ENCODE measurements at regions not wholly inside any gene's neighbourhood (a gene's known extent, or its start where the extent isn't known, plus 50 kb on each side); places are given as distances from the start of the nearest gene placed in this dataset.

- no peak for TF ChIP-seq CSRNP3 (CRISPR knock-in tag; IDR thresholded peaks at IDR 0.05)
Measured at GRCh38 chr10:8337332-8337651, 282.8 kb downstream of the GATA3 start (continued).

- no peak for ATAC-seq
- TF ChIP-seq POU6F1 (CRISPR knock-in tag; IDR thresholded peaks at IDR 0.05; ENCODE audit: borderline replicate concordance, low read depth) (no peak), ZFP3 (CRISPR knock-in tag; IDR thresholded peaks at IDR 0.05) (no peak), ISL1 (CRISPR knock-in tag; IDR thresholded peaks at IDR 0.05) (no peak), PATZ1 (CRISPR knock-in tag; IDR thresholded peaks at IDR 0.05; ENCODE audit: borderline replicate concordance) (no peak), ZC3H10 (CRISPR knock-in tag; IDR thresholded peaks at IDR 0.05) (no peak)
Measured at GRCh38 chr10:8338177-8338766, 283.8 kb downstream of the GATA3 start.

- TF ChIP-seq ZFP30 (CRISPR knock-in tag; IDR thresholded peaks at IDR 0.05), result no peak
- TF ChIP-seq OSR1 (CRISPR knock-in tag; IDR thresholded peaks at IDR 0.05), result no peak
- TF ChIP-seq BACH2 (CRISPR knock-in tag; IDR thresholded peaks at IDR 0.05; ENCODE audit: borderline replicate concordance), result no peak
- TF ChIP-seq TOX (CRISPR knock-in tag; IDR thresholded peaks at IDR 0.05; ENCODE audit: borderline replicate concordance), result no peak
- no peak for TF ChIP-seq POU6F1 (CRISPR knock-in tag; IDR thresholded peaks at IDR 0.05; ENCODE audit: borderline replicate concordance, low read depth)
- no peak for TF ChIP-seq SNAI2 (CRISPR knock-in tag; IDR thresholded peaks at IDR 0.05)
- no peak for TF ChIP-seq ZC3H10 (CRISPR knock-in tag; IDR thresholded peaks at IDR 0.05)
- TF ChIP-seq CSRNP3 (CRISPR knock-in tag; IDR thresholded peaks at IDR 0.05), result no peak
- TF ChIP-seq ZNF565 (CRISPR knock-in tag; conservative IDR thresholded peaks at IDR 0.05; ENCODE audit: low read depth), result no peak
- TF ChIP-seq TSHZ2 (CRISPR knock-in tag; IDR thresholded peaks at IDR 0.05), result no peak
- no peak for TF ChIP-seq ISL1 (CRISPR knock-in tag; IDR thresholded peaks at IDR 0.05)
- no peak for TF ChIP-seq CSDC2 (CRISPR knock-in tag; IDR thresholded peaks at IDR 0.05)
- TF ChIP-seq ZNF70 (CRISPR knock-in tag; IDR thresholded peaks at IDR 0.05), result no peak
- no peak for TF ChIP-seq CREB5 (CRISPR knock-in tag; IDR thresholded peaks at IDR 0.05; ENCODE audit: low read depth)
- TF ChIP-seq TCF4 (CRISPR knock-in tag; IDR thresholded peaks at IDR 0.05; ENCODE audit: borderline replicate concordance), result no peak
- TF ChIP-seq ARNTL (CRISPR knock-in tag; IDR thresholded peaks at IDR 0.05; ENCODE audit: borderline replicate concordance, low read depth), result no peak
- no peak for TF ChIP-seq ZFP3 (CRISPR knock-in tag; IDR thresholded peaks at IDR 0.05)
- TF ChIP-seq ESRRG (CRISPR knock-in tag; IDR thresholded peaks at IDR 0.05), result no peak
- no peak for ATAC-seq
Measured at GRCh38 chr10:8344756-8345155, 290.3 kb downstream of the GATA3 start.
